Spleen (tissue), 7 donors: ENCODE measurements at regions not wholly inside any gene's neighbourhood (a gene's known extent, or its start where the extent isn't known, plus 50 kb on each side); places are given as distances from the start of the nearest gene placed in this dataset.

Experiments used
- POLR2AphosphoS5 ChIP-seq, 3 donors: sonication (generic); formaldehyde crosslinking; IDR thresholded peaks; one replicate each; pipeline ENCODE4 v1.5.1; 2017; ENCODE audit warnings: antibody characterized with exemption in 3 of 3
- TF ChIP-seq, protein P1 (sequence below), 11 experiments: fragments of 200-600 bp in 7 of 11; fragments of 450-650 bp in 4 of 11; sonication (generic) in 4 of 11; IDR thresholded peaks in 8 of 11; conservative IDR thresholded peaks in 3 of 11; 1 replicate in 7 of 11; 2 replicates in 4 of 11; pipeline versions ENCODE4 v1.4.0 to v1.8.0; 2016 to 2021; ENCODE audit warnings: antibody characterized with exemption in 11 of 11, inconsistent platforms in 4 of 11, mild to moderate bottlenecking in 1 of 11
- donor health status: DM: no; HTN: no; CAD: no; lungs with moderate emphysema.
- donor health status: DM: no; HTN: no; CAD: no.
- donor health status: DM: no; HTN: no; CAD: no.

- no peak for TF ChIP-seq POLR2AphosphoS5 (IDR thresholded peaks at IDR 0.05)
- TF ChIP-seq, protein P1, sequence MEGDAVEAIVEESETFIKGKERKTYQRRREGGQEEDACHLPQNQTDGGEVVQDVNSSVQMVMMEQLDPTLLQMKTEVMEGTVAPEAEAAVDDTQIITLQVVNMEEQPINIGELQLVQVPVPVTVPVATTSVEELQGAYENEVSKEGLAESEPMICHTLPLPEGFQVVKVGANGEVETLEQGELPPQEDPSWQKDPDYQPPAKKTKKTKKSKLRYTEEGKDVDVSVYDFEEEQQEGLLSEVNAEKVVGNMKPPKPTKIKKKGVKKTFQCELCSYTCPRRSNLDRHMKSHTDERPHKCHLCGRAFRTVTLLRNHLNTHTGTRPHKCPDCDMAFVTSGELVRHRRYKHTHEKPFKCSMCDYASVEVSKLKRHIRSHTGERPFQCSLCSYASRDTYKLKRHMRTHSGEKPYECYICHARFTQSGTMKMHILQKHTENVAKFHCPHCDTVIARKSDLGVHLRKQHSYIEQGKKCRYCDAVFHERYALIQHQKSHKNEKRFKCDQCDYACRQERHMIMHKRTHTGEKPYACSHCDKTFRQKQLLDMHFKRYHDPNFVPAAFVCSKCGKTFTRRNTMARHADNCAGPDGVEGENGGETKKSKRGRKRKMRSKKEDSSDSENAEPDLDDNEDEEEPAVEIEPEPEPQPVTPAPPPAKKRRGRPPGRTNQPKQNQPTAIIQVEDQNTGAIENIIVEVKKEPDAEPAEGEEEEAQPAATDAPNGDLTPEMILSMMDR (IDR thresholded peaks at IDR 0.05 in 8 of 11, conservative IDR thresholded peaks at IDR 0.05 in 3 of 11): no peak
These were observed 171.4 kb downstream of the KIF26A start for GRCh38 chr14:104309657-104310369.
